ENCODE measurements at regions not wholly inside any gene's neighbourhood (a gene's known extent, or its start where the extent isn't known, plus 50 kb on each side); places are given as distances from the start of the nearest gene placed in this dataset.

DNA sequence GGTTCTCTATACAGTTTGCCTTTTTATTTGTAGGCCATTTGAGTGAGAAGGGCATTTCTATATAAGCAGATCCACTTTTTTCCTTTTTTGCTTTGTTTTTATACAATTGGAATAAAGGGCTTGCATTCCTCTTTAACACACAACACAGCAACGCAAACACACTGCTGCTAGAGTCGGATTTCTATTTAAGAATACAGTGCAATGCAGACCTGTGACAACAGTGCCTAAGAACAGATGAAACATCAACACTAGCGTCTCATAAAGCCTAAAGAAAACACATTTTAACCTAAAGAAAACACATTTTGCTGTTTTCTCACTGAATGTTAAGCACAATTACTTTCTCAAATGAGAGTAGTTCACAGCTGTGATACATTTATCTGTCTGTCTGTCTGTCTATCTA lies 1141.1 kb downstream of the CDH11 start:
- DNase-seq = no peak

GRCh38 chr16:63978240-63978639 lies 1143.6 kb downstream of the CDH11 start:
- no peak for DNase-seq

DNA sequence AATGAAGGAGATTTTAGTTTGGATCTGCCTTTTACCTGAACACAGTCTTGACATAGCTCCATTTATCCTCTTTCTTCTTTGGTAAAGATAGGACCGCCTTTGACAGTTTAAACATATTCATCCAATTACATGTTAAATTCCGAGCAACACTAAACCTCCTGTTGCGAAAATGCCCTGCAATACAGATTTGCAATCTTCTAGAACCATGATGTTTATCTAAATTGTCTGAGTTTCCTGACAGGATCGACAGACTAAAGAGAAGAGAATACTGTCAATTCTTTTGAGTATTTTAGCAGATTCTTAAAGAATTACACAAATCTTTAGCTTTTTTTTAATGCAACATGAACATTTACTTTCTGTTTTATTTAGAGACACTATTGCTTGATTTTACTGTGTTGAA lies 1145.5 kb downstream of the CDH11 start:
- DNase-seq = no peak

DNA sequence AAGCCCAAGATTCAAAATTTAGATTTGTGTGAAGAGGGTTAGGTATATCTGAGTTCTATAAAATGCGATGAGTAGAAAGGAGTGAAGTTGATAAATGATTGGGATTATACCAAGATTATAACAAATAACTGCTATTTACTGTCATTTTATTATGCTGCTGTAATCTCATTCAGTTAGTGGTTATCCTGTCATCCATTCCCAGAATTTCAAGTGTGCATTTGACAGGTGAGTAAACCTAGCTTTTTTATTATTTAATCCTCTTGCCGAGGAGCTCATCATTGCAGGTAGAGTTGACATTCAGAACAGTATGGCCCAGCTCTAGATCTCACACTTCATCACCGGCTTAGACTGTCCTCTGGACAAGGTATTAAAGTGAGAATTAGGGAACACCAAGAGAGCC lies 1146.2 kb downstream of the CDH11 start:
- no peak for DNase-seq

GRCh38 chr16:63967966-63968365 lies 1153.9 kb downstream of the CDH11 start:
- DNase-seq = no peak

GRCh38 chr16:63960321-63960720 lies 1161.5 kb downstream of the CDH11 start:
- DNase-seq = no peak

GRCh38 chr16:63947022-63947421 lies 1174.8 kb downstream of the CDH11 start:
- DNase-seq = no peak

DNA sequence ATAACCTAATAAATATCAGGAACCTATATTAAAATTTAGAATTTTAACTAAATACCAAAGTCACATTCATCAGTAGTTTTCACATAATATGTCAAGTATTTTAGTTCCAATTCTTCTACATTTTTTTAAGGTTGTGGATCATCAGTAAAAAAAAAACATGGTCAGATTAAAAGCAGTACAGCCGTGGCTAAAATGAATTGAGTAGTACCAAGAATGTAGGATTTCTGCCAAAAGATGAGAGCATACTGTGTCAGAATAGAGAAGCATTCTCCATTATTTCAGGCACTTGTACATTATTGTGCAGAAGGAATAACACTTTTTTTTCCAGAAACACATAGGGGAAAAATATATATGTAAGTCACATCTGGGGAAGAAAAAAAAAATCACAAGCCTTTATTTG lies 1176.1 kb downstream of the CDH11 start:
- DNase-seq = no peak

DNA sequence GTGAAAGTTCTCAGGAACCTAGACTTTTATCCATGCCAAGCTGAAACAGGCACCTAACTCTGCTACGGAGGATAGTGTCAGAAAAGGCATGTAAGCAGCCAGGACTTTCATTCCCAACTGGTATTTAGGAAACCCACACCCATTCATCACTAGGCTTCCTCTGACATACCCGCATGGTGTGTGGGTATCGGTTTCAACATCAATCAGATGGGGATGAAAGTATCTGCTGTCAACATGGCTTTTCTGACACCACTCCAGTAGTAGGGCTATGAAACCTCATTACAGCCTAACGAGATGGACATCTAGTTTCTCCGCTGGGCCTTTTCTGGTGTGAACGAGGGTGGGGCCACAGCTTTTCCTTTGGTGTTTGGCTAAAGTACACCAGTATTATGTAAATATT lies 1178.3 kb downstream of the CDH11 start:
- no peak for DNase-seq

- DNase-seq = no peak
These were observed 1183.2 kb downstream of the CDH11 start for GRCh38 chr16:63938661-63939060.

GRCh38 chr16:63933841-63934240 lies 1188.0 kb downstream of the CDH11 start:
- no peak for DNase-seq

- no peak for DNase-seq
These were observed 1193.4 kb downstream of the CDH11 start for GRCh38 chr16:63928421-63928820.

- no peak for DNase-seq
These were observed 1196.6 kb downstream of the CDH11 start for GRCh38 chr16:63925221-63925620.

DNA sequence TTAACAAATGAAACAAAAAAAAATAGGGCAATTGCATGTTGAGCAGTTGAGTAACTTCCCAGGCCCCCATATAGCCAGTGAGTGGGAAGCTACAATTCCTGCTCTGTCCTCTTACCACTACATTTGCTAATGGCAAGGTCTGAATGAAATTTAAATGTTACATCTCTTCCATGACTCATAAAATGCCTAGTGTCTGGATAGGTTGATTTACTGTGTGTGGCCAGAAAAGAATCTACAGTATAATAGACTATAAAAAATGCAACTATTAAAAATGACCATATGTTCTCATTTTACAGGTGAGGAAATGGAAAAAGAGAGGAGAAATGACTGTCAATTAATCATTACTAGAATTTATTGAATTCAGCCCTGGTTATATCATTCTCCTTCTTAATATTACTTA lies 1199.3 kb downstream of the CDH11 start:
- DNase-seq = no peak

GRCh38 chr16:63921737-63922295 lies 1200.0 kb downstream of the CDH11 start:
- no peak for DNase-seq

DNA sequence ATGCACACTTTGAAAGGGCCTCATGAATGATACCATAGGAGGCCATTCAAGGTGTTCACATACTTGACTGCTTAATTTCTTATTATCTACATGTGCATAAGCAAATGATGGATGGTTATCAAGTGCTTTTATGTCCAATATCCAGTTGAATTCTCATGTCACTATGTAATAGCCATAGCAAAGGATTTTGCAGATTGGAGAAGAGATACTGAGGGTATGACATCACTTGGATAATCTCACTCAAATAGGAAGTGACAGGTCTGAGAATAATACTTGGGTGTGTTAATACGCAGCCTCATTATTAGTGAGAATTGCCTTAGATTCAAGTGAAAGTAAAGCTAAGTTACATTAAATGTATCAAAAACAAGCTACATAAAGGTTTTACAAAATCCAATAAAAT lies 1208.6 kb downstream of the CDH11 start:
- DNase-seq = no peak

DNA sequence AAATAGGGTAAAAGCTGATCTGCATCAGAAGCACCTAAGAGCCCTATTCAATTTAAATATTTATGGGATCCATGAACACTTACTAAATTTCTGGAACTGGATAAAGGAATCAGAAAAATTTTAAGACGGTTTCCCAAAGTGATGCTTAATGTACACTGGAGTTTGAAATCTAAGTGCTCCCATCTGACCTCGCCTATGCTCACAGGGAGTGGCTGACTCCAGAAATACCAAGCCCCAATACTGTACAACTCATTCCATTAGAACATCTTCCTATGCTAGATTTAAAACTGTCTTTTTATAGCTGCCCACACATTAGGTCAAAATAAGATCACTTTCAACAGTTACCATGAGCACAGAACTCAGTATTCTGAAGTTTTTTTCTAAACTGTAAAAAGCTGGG lies 1214.6 kb downstream of the CDH11 start:
- DNase-seq = no peak

DNA sequence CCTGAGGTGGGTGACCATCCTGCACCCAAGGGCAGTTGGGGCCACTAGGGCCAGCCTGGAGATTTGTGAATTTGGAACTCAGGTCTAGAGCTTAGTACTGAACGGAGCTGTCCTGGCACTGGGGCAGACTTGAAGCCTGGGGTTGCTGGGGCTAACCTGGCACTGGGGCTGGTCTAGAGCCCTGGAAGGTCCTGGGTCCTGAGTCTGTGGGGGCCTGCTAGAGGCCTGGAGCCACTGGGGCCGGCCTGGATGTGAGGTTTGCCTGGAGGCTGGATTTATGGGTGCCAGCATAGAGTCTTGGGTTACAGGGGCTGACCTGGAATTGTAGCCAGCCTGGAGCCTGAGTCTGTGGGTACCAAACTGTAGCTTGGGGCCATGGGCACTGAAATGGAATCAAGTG lies 1216.9 kb downstream of the CDH11 start:
- no peak for DNase-seq

DNA sequence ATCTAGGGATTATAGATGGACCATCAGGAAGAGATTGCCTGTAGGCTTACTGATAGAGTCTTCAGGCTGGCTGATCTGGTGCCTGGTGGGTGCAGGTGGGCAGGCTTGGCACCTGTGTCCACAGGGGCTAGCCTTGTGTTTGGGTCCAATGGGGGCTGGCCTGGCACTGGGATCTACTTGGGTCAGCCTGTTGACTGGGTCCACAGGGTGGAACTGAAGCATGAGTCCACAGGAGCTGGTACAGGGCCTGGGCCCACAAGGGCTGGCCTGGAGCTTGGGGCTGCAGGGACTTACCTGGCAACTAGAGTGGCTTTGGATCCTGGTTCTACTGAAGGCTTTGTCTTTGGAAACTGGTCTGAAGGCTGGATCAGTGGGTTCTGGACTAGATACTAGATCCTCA lies 1217.7 kb downstream of the CDH11 start:
- no peak for DNase-seq

- no peak for DNase-seq
These were observed 1225.3 kb downstream of the CDH11 start for GRCh38 chr16:63896383-63897109.

- DNase-seq = no peak
These were observed 1231.1 kb downstream of the CDH11 start for GRCh38 chr16:63890723-63891122.

GRCh38 chr16:63890081-63890480 lies 1231.8 kb downstream of the CDH11 start:
- DNase-seq = no peak

DNA sequence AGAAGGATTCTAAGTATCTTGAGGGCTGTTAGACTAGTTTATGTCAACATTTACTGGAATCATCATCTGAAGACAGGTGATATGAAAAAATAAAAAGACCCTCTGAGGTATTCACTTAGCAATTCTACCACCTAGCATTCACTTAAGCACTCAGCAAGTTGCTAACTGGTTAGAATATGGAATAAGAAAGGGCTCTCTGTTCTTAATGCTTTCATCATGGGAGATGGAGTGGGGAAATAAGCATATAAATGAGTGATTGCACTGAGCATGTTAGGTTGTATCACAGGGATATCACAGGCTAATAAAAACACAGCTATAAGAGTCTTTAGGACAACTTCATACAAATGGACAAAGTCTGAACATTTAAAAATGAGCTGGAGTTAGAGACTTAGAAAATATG lies 1238.8 kb downstream of the CDH11 start:
- DNase-seq = no peak

- no peak for DNase-seq
These were observed 1239.3 kb downstream of the CDH11 start for GRCh38 chr16:63882576-63882975.

DNA sequence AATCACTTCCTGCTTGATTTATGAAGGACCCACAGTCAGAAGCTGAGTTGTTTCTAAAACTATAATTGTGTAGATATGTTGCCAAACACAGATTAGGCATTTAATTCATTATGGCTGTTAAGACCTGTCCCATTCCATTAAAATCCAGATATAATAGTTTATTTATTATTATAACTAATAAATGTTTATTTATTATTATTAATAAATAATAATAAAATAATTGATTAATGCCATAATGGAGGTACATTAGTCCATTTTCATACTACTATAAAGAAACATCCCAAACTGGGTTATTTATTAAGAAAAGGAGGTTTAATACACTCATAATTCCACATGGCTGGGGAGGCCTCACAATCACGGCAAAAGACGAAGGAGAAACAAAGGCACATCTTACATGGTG lies 1240.9 kb downstream of the CDH11 start:
- DNase-seq = no peak
